Fibroblast of peridontal ligament (primary cell): ENCODE measurements at regions not wholly inside any gene's neighbourhood (a gene's known extent, or its start where the extent isn't known, plus 50 kb on each side); places are given as distances from the start of the nearest gene placed in this dataset.

Experiments used
- DNase-seq: peaks from one replicate; pipeline ENCODE4 v3.0.0-alpha.2; 2010; ENCODE audit errors: extremely low read depth

GRCh38 chr2:176601066-176601465 is 331.8 kb downstream of the MTX2 start:
- no peak for DNase-seq

GRCh38 chr2:176612036-176612435 is 342.8 kb downstream of the MTX2 start:
- DNase-seq = no peak

DNA sequence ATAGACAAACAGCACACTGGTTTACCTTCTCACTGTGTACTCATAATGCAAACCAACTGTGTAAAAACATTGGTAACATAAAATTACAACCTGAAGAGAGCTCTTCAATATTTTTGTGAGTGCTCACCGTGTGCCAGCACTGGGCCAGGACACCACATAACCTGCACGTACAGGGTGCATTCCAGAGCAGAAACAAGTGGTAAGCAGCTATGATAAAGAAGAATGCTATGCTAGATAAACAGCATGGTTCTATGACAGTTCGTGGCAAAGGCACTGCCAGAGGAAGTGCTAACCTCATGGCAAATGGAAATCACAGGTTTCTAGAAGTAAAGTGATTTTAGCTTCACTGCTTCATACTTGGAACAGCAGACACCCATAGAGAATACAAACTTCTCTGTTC is 343.5 kb downstream of the MTX2 start:
- DNase-seq = no peak

GRCh38 chr2:176613323-176613987 is 344.2 kb downstream of the MTX2 start:
- DNase-seq = no peak

DNA sequence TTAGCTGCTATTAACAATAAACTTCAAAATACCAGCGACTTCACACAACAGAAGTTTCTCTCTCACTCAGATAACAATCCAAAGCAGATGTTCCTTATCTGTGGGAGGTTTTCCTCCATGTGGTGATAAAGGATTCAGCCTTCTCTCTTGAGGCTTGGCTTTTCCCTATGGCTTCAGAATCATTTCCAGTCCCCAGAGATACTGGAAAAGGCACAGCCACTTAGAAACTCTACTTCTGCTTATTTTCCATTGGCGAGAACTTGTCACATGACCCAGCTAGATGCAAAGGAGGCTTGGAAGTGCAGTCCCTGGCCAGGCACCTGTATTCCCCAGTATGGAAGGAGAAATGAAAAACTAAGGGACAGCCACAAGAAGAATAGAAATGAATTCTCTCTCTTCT is 344.8 kb downstream of the MTX2 start:
- no peak for DNase-seq

GRCh38 chr2:176614930-176615329 is 345.7 kb downstream of the MTX2 start:
- no peak for DNase-seq

- no peak for DNase-seq
These were observed 350.3 kb downstream of the MTX2 start for GRCh38 chr2:176619504-176619903.

- DNase-seq = no peak
These were observed 352.1 kb downstream of the MTX2 start for GRCh38 chr2:176621350-176621749.

DNA sequence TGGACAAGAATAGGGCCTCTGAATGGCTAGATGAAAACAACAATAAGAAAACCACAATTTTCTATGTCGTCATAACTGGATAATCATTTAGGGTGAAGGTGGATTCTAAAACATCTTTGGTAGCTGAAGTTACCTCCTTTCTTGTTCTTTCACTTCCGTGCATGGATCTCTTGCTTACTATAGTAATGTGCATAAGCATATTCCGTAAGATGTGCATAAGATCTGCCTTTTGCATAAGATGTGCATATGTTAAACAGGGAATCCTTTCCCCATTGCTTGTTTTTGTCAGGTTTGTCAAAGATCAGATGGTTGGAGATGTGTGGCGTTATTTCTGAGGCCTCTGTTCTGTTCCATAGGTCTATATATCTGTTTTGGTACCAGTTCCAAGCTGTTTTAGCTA is 353.6 kb downstream of the MTX2 start:
- DNase-seq = no peak

DNA sequence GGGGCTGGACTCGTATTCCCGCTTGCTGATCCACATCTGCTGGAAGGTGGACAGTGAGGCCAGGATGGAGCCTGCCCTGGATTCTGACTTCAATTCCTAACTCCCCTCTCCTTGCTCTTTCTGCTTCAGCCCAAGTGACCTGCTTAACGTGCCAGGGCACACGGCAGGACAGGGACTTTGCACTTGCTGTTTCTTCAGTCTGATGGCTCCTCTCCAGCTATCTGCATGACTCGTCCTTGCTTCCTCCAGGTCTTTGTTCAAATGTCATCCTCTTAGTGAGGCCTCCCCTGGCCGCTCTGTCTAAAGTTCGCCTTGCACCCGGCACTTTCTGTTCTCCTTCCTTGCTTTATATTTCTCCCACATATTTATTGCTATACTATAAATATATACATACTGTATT is 357.6 kb downstream of the MTX2 start:
- DNase-seq = no peak

DNA sequence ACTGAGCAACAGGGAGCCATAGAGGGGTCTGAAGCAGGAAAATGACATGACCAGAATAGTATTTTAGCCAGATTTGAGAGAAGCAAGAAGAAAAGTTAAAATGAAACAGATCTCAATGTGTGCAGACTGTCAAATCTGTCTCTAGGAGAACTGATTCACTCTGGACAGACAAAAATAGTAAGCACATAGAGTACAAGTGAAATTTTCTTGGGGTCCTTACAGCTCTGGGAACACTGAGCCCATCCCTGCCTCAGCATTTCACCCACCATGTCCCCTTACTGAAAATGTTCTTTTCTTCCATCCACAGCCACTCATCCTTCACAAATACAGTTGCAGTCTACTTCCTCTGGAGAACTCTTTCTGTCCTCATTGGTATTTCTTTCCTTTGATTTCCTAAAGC is 359.2 kb downstream of the MTX2 start:
- DNase-seq = no peak

DNA sequence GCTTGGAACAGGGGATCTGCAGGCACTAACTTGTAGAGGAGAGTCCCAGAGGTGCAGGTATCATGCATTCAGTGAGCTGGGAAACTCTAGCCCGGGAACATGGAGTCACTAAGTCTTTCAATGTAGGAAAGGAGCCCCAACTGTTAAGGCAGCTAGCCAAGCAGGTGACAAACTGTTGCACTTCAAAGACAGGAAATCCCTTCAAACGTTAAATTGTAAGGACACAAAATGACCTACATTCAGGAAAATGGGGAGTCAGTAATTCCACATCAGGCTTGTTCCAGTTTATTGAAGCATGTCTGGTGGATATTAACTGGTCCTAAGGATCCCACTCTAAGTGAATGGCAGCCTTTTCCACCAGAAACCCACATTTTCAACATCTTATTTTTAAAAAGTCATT is 364.5 kb downstream of the MTX2 start:
- DNase-seq = no peak

DNA sequence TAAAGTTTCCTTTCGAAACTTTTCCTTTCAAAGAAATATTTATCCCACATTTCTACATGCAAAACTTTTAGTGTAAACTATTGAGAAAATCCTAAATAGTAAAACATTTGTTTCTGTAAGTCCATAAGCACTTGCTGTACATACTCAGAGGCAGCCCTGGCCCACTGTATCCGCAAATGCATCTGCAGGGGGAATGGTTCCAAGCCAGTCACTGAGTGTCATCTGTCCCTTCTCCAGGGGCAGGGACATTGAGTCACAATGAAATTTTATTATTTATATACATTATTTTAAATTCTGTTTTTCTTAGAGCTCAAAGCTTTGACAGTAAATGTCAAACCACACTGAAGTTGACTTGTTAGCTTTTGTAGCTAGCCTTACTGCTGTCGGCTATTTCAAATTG is 367.2 kb downstream of the MTX2 start:
- DNase-seq = no peak

- DNase-seq = no peak
These were observed 367.9 kb downstream of the MTX2 start for GRCh38 chr2:176637142-176637485.

DNA sequence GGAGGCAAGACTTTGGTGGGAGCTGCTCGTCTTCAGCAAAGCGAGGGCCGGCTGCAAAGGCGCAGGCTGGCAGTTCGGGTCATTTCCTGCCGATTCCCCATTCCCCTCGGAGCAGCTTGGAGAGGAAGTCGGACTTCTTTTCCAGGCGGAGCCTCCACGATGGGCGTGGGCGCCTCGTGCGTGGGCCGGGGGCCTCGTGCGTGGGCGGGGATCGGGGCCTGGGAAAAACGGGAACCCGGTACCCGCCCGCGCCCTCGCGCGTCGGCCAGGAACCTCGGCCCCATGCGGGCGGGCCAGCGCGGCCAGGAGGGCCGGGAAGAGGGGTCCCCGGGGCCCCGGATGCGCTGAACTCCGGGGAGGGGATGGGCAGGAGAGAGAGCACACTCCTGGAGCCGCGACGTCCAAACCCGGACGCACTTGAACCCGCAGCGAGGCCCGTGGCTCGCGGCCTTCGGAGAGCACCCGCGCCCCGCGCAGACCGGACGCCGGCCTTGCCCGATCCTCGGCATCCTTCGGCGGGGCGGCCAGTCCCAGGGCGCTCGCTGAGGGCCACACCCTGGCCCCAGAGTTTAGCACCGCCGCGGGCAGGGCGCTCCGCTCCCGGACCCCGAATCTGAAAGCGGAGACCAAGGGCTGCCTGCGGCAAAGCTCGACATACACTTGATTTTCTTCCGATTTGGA is 368.4 kb downstream of the MTX2 start:
- DNase-seq = peak; percentile 20

- DNase-seq = peak; percentile 55
These were observed 369.1 kb downstream of the MTX2 start for GRCh38 chr2:176638167-176639015.

GRCh38 chr2:176639016-176639343 is 369.7 kb downstream of the MTX2 start:
- no peak for DNase-seq

DNA sequence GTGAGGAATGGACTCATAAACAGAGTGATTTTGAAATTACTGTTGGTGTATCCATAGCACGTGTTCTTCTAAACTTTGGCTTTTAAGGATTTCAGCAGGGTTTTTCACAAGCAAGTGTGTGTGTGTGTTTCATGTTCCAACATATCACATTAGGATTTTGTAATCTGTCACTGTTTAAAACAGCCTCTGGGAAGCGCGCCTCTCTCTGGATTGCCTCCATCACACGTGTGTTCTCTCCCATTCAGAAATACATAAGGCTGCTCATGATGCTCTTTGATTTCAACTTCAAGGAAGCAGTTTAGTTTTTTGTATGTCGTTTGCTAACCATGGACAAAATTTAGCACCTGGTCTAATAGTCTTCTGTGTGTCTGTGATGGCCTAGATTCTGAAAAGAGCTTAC is 370.4 kb downstream of the MTX2 start:
- no peak for DNase-seq

DNA sequence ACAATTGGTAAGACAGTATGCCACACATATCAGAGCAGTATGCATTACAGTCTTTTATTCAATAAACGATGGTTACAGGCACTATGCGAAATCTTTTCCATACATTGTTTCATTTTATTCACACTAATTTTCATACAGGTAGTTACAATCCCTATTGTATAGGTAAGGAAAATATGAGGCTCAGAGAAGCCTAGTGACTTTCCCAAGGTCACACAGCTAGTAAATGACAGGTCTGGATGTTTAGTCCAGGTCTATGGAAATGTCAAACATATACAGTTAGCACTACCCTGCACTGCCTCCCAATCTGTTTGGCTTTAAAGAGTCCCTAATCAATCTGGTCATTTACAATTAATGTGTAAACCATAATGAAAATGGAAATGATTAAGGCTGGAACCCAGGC is 372.2 kb downstream of the MTX2 start:
- no peak for DNase-seq

DNA sequence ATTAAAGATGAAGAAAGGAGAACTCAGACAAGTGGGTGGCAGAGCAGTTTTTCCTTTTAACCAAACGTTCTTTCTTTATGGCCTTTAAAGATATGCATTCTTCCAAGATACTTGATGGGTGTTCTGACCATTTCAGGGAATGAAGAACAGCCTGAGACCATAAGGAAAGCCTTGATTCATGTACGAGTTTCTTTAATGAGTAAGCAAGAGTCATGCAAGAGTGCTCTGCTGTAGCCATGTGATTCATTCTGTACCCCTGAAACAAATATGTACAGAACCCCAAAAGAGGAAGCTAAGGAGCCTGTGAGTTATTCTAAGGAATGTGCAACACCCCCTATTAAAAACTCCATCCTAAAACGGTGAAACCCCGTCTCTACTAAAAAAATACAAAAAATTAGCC is 372.8 kb downstream of the MTX2 start:
- DNase-seq = peak; percentile 26

GRCh38 chr2:176643646-176644045 is 374.4 kb downstream of the MTX2 start:
- no peak for DNase-seq

GRCh38 chr2:176645494-176645893 is 376.3 kb downstream of the MTX2 start:
- DNase-seq = no peak

- no peak for DNase-seq
These were observed 376.9 kb downstream of the MTX2 start for GRCh38 chr2:176646033-176646615.
